ENCODE measurements at regions not wholly inside any gene's neighbourhood (a gene's known extent, or its start where the extent isn't known, plus 50 kb on each side); places are given as distances from the start of the nearest gene placed in this dataset.

DNA sequence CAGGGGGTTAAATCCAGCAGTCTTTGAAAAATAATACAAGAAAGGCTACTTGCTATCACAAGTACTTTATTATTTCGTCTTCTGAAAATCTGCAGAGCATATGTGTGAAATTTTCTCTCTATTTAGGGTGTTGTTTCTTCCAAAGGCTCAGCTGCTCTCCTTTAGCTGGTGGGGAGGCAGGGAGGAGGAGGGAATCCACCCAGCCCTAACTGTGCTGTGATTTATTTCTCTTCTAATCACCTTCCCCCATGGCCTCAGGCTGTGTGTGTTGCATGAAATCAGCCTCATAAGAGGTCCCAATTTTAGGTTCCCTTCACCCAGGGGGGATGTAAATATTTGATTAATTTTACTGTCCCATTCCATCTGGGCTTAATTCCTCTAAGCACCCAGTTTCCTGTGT is 77.6 kb upstream of the PGBD5 start:
- no peak for DNase-seq (ENCODE audit: extremely low read depth, low read depth)
- no peak overlapping the region for H3K4me3 ChIP-seq (replicated peaks; ENCODE audit: low read depth, low read length)
- TF ChIP-seq, protein P1, sequence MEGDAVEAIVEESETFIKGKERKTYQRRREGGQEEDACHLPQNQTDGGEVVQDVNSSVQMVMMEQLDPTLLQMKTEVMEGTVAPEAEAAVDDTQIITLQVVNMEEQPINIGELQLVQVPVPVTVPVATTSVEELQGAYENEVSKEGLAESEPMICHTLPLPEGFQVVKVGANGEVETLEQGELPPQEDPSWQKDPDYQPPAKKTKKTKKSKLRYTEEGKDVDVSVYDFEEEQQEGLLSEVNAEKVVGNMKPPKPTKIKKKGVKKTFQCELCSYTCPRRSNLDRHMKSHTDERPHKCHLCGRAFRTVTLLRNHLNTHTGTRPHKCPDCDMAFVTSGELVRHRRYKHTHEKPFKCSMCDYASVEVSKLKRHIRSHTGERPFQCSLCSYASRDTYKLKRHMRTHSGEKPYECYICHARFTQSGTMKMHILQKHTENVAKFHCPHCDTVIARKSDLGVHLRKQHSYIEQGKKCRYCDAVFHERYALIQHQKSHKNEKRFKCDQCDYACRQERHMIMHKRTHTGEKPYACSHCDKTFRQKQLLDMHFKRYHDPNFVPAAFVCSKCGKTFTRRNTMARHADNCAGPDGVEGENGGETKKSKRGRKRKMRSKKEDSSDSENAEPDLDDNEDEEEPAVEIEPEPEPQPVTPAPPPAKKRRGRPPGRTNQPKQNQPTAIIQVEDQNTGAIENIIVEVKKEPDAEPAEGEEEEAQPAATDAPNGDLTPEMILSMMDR (IDR thresholded peaks at IDR 0.05; ENCODE audit: low read depth, low read length, missing control alignments) = no peak

DNA sequence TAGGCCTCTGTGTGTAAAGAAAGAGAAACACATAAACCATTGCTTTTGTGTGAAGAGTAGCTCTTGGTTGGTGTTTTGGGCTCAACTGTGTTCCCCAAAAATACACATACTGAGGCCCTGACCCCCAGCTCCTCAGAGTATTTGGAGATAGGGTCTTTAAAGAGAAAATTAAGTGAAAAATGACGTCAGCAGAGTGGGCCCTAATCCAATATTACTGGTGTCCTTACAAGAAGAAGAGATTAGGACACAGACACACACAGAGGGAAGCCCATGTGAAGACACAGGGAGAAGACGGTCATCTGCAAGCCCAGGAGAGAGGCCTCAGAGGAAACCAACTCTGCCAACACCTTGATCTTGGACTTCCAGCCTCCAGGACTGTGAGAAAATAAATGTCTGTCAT is 76.9 kb upstream of the PGBD5 start:
- TF ChIP-seq, protein P1 (IDR thresholded peaks at IDR 0.05; ENCODE audit: low read depth, low read length, missing control alignments) = no peak
- H3K4me3 ChIP-seq (replicated peaks; ENCODE audit: low read depth, low read length) = no peak overlapping the region
- no peak for DNase-seq (ENCODE audit: extremely low read depth, low read depth)

DNA sequence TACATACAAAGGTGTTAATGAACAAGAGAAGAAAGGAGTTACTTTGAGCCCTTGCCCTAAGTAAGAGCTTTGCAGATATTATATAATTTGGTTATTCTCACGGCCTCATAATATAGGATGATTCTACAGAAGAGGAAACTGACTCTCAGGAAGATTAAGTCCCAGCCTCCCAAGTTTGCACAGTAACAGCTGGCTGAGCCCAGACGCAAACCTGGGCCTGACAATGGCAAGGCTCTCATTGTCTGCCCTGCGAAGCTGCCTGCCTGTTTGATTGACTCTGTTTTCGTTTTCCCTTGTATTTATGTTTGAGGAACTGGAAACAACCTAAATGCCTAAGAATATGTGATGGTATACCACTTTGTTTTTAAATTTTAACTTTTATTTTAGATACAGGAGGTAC is 76.2 kb upstream of the PGBD5 start:
- DNase-seq (ENCODE audit: extremely low read depth, low read depth) = no peak

DNA sequence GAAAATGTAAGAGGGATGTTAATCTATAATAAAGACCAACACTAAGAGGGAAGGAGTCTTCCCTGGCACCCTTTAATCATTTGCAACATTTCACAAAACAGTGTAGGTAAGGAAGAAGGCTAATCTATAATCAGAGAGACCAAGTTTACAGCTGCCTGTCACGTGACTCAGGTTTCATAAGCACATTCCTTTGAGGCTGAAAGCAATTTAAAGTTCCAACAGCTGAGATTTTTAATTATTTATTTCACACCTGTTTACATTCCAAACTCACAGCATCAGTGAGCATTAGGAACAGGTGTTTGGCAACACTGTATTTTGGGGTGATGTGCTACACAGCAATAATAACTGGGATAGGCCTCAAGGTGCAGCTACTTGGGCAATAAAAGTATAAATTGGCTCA is 75.7 kb upstream of the PGBD5 start:
- no peak overlapping the region for H3K4me3 ChIP-seq (replicated peaks; ENCODE audit: low read depth, low read length)
- DNase-seq (ENCODE audit: extremely low read depth, low read depth) = no peak
- TF ChIP-seq, protein P1 (IDR thresholded peaks at IDR 0.05; ENCODE audit: low read depth, low read length, missing control alignments) = no peak

More for the DNA sequence above, 76.2 kb upstream of the PGBD5 start:
- H3K4me3 ChIP-seq (replicated peaks; ENCODE audit: low read depth, low read length) = no peak overlapping the region
- TF ChIP-seq, protein P1 (IDR thresholded peaks at IDR 0.05; ENCODE audit: low read depth, low read length, missing control alignments) = no peak

DNA sequence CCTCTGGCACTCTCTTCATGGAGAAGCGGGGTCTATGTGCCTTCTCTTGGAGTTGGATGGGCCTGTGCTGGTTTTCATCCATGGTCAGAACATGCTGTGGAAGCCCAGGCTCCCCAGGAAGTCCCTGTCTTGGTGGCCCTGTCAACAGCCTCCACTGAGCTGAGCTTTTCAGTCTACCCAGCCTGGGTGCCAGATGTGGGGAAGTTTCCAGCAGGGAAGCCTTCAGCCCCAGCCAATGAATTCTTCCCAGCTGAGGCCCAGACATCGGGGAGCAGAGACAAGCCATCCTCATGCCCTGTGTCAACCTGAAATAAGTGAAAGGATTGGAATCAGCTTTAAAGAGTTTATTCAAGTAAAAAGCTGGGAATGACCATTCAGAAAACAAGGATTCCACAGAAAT is 75.1 kb upstream of the PGBD5 start:
- DNase-seq (ENCODE audit: extremely low read depth, low read depth) = no peak
- TF ChIP-seq, protein P1 (IDR thresholded peaks at IDR 0.05; ENCODE audit: low read depth, low read length, missing control alignments) = no peak
- no peak overlapping the region for H3K4me3 ChIP-seq (replicated peaks; ENCODE audit: low read depth, low read length)

DNA sequence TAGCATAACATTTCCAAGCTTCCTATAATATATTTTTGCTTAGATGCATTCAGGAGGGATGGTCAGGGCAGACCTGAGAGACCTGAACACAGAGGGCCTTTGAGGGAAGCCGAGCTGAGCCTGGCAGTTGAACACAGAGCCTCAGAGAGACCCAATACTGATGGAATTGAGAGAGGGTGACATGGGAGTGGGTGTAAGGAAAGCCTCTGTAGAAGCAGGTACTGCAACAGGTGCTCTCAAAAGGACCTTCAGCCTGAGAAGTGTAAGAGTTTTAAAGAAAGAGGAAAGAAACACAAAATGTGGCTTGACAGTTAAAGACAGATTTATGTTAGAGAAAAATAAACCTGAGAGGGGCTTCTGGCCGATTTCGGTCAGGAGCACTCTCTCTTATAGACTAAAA is 73.9 kb upstream of the PGBD5 start:
- TF ChIP-seq, protein P1 (IDR thresholded peaks at IDR 0.05; ENCODE audit: low read depth, low read length, missing control alignments) = no peak
- H3K4me3 ChIP-seq (replicated peaks; ENCODE audit: low read depth, low read length) = no peak overlapping the region
- no peak for DNase-seq (ENCODE audit: extremely low read depth, low read depth)

DNA sequence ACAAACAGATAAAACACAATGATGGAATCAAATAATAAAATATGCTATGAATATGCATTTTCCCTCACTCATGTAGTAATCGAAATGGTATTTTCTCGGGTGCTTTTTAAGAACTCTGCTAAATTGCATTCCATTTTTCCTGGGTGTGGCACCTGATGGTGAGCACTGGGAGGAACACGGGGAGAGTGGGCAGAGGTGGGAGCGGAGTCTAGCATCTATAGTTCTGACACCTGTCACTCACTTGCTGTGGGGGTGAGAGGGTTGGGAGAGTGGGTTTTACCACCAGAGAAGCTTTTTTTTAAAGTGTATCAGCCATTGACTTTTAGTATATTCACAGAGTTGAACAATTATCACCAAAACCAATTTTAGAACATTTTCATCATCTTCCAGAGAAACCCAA is 73.4 kb upstream of the PGBD5 start:
- TF ChIP-seq, protein P1 (IDR thresholded peaks at IDR 0.05; ENCODE audit: low read depth, low read length, missing control alignments) = no peak
- no peak overlapping the region for H3K4me3 ChIP-seq (replicated peaks; ENCODE audit: low read depth, low read length)
- no peak for DNase-seq (ENCODE audit: extremely low read depth, low read depth)
